IMR-90 (cell line): ENCODE measurements at regions not wholly inside any gene's neighbourhood (a gene's known extent, or its start where the extent isn't known, plus 50 kb on each side); places are given as distances from the start of the nearest gene placed in this dataset.

Experiments used
- ATAC-seq: fragments of 200-7000 bp; cut with Tn5 transposase; 2 replicates; pipeline ENCODE4 v1.9.1; 2020; ENCODE audit warnings: low read depth, mild to moderate bottlenecking, moderate library complexity
- BruUV-seq: library from RNA; stranded (reverse); fragments of 400-500 nt; replicated peaks from 2 replicates; lab custom pipeline; 2021; lab: Mats Ljungman, UMichigan
- CTCF ChIA-PET: fragments of 300-600 bp; formaldehyde crosslinking; extraction: SDS; loops from one replicate; lab custom pipeline; 2021; ENCODE audit warnings: antibody characterized with exemption; lab: Yijun Ruan, JAX
- POLR2A ChIA-PET: fragments of 300-600 bp; sonication (Branson Sonifier 250); formaldehyde crosslinking; loops from one replicate; lab custom pipeline; 2022; ENCODE audit warnings: antibody characterized with exemption; ENCODE audit not compliant: unreplicated experiment; lab: Charles Lee
- DNase-seq: peaks from one replicate; pipeline ENCODE4 v3.0.0; 2013
- H2AFZ ChIP-seq: replicated peaks from 2 replicates; pipeline ENCODE3; 2013; ENCODE audit warnings: low read length, mild to moderate bottlenecking; ENCODE audit not compliant: poor library complexity
- H2AK5ac ChIP-seq: 2 replicates; pipeline ENCODE4 v1.6.1; 2013; ENCODE audit warnings: low read depth, low read length, inconsistent platforms
- H2AK9ac ChIP-seq: replicated peaks from 2 replicates; pipeline ENCODE3; 2013; ENCODE audit warnings: mild to moderate bottlenecking, low read depth, low read length, moderate library complexity; ENCODE audit not compliant: poor library complexity
- H2BK120ac ChIP-seq: 2 replicates; pipeline ENCODE4 v1.6.1; 2013; ENCODE audit warnings: low read depth, low read length, inconsistent platforms
- H2BK15ac ChIP-seq: 3 replicates; pipeline ENCODE4 v1.6.1; 2013; ENCODE audit warnings: low read depth, low read length, inconsistent platforms
- H2BK20ac ChIP-seq: 2 replicates; pipeline ENCODE4 v1.6.1; 2013; ENCODE audit warnings: low read depth, mild to moderate bottlenecking, inconsistent platforms, low read length, moderate library complexity
- H2BK5ac ChIP-seq: 2 replicates; pipeline ENCODE4 v1.6.1; 2013; ENCODE audit warnings: mild to moderate bottlenecking, low read depth, low read length, inconsistent platforms; ENCODE audit not compliant: poor library complexity, severe bottlenecking
- H3K14ac ChIP-seq: replicated peaks from 2 replicates; pipeline ENCODE4 v1.6.1; 2013; ENCODE audit warnings: low read depth, low read length, inconsistent platforms
- H3K18ac ChIP-seq: 2 replicates; pipeline ENCODE4 v1.6.1; 2013; ENCODE audit warnings: low read depth, low read length, control low read depth
- H3K23ac ChIP-seq: 2 replicates; pipeline ENCODE4 v1.6.1; 2013; ENCODE audit warnings: low read depth, low read length, inconsistent platforms
- H3K27ac ChIP-seq: 2 replicates; pipeline ENCODE4 v1.5.1; 2013; ENCODE audit warnings: mild to moderate bottlenecking, control low read depth, low read length; ENCODE audit not compliant: insufficient read depth
- H3K27me3 ChIP-seq: 2 replicates; pipeline ENCODE4 v1.6.1; 2013; ENCODE audit warnings: low read length; ENCODE audit not compliant: control insufficient read depth, insufficient read depth
- H3K36me3 ChIP-seq: 2 replicates; pipeline ENCODE4 v1.6.1; 2013; ENCODE audit warnings: low read length, mixed read lengths; ENCODE audit not compliant: control insufficient read depth, insufficient read depth
- H3K4ac ChIP-seq: 2 replicates; pipeline ENCODE4 v1.6.1; 2013; ENCODE audit warnings: low read depth, low read length, inconsistent platforms
- H3K4me1 ChIP-seq: 2 replicates; pipeline ENCODE4 v1.6.1; 2013; ENCODE audit warnings: low read length, mixed read lengths; ENCODE audit not compliant: control insufficient read depth, insufficient read depth
- H3K4me2 ChIP-seq: 2 replicates; pipeline ENCODE4 v1.6.1; 2013; ENCODE audit warnings: low read depth, mild to moderate bottlenecking, control low read depth, low read length, moderate library complexity
- H3K4me3 ChIP-seq: 2 replicates; pipeline ENCODE4 v1.5.1; 2013; ENCODE audit warnings: low read depth, mild to moderate bottlenecking, control low read depth, low read length, moderate library complexity; ENCODE audit not compliant: insufficient read depth
- H3K56ac ChIP-seq: 2 replicates; pipeline ENCODE4 v1.6.1; 2013; ENCODE audit warnings: low read length, inconsistent platforms; ENCODE audit not compliant: insufficient read depth; ENCODE audit errors: extremely low read depth
- H3K79me1 ChIP-seq, 2 experiments: 2 replicates each; pipeline ENCODE4 v1.6.1; 2013; ENCODE audit warnings: low read length in 2 of 2, inconsistent platforms in 1 of 2, low read depth in 1 of 2
- H3K9ac ChIP-seq: 2 replicates; pipeline ENCODE4 v1.6.1; 2013; ENCODE audit warnings: low read depth, low read length, control low read depth
- H3K9me1 ChIP-seq: 2 replicates; pipeline ENCODE4 v1.6.1; 2013; ENCODE audit warnings: low read length, inconsistent platforms; ENCODE audit not compliant: insufficient read depth
- H3K9me3 ChIP-seq: 2 replicates; pipeline ENCODE4 v1.6.1; 2013; ENCODE audit warnings: low read length; ENCODE audit not compliant: control insufficient read depth, insufficient read depth
- H4K20me1 ChIP-seq: 2 replicates; pipeline ENCODE4 v1.6.1; 2013; ENCODE audit warnings: low read length, inconsistent platforms; ENCODE audit not compliant: insufficient read depth
- H4K5ac ChIP-seq: 2 replicates; pipeline ENCODE4 v1.6.1; 2013; ENCODE audit warnings: mild to moderate bottlenecking, low read depth, low read length, control low read depth
- H4K8ac ChIP-seq, 2 experiments: 2 replicates each; pipeline ENCODE4 v1.6.1; 2013; ENCODE audit warnings: low read depth in 2 of 2, low read length in 2 of 2, control low read depth in 1 of 2, inconsistent platforms in 1 of 2
- H4K91ac ChIP-seq: 2 replicates; pipeline ENCODE4 v1.6.1; 2013; ENCODE audit warnings: low read depth, low read length, inconsistent platforms; ENCODE audit not compliant: insufficient read depth
- BHLHE40 ChIP-seq: fragments of 150-350 bp; IDR thresholded peaks from 2 replicates; pipeline ENCODE4 v1.6.1; 2016; ENCODE audit warnings: mild to moderate bottlenecking, low read depth, low read length
- CHD1 ChIP-seq: IDR thresholded peaks from 2 replicates; pipeline ENCODE4 v1.6.1; 2012; ENCODE audit warnings: low read depth, low read length, improper control_type of control experiment
- CTCF ChIP-seq: conservative IDR thresholded peaks from 2 replicates; pipeline ENCODE4 v1.5.1; 2012; ENCODE audit warnings: mild to moderate bottlenecking, low read depth, low read length, improper control_type of control experiment
- FOS ChIP-seq: fragments of 150-350 bp; IDR thresholded peaks from 2 replicates; pipeline ENCODE4 v1.6.1; 2016; ENCODE audit warnings: low read depth, low read length
- MAFK ChIP-seq: IDR thresholded peaks from 2 replicates; pipeline ENCODE4 v1.6.1; 2012; ENCODE audit warnings: low read depth, low read length, improper control_type of control experiment
- MAZ ChIP-seq: IDR thresholded peaks from 2 replicates; pipeline ENCODE4 v1.6.1; 2012; ENCODE audit warnings: low read depth, mild to moderate bottlenecking, low read length, improper control_type of control experiment, moderate library complexity, borderline replicate concordance
- NFE2L2 ChIP-seq: fragments of 150-350 bp; IDR thresholded peaks from 2 replicates; pipeline ENCODE4 v1.6.1; 2016; ENCODE audit warnings: low read depth, mild to moderate bottlenecking, low read length
- POLR2A ChIP-seq: IDR thresholded peaks from 2 replicates; pipeline ENCODE4 v1.6.1; 2012; ENCODE audit warnings: mild to moderate bottlenecking, low read depth, low read length
- RAD21 ChIP-seq: IDR thresholded peaks from 2 replicates; pipeline ENCODE4 v1.6.1; 2012; ENCODE audit warnings: low read length, improper control_type of control experiment
- RFX5 ChIP-seq: IDR thresholded peaks from 2 replicates; pipeline ENCODE4 v1.8.0; 2012; ENCODE audit warnings: low read depth, mild to moderate bottlenecking, low read length, moderate library complexity
- SMC3 ChIP-seq: fragments of 150-350 bp; IDR thresholded peaks from 2 replicates; pipeline ENCODE4 v1.6.1; 2016; ENCODE audit warnings: low read depth, mild to moderate bottlenecking, antibody characterized with exemption, low read length, moderate library complexity
- USF2 ChIP-seq: fragments of 150-350 bp; IDR thresholded peaks from 2 replicates; pipeline ENCODE4 v1.6.1; 2017; ENCODE audit warnings: mild to moderate bottlenecking, antibody characterized with exemption, low read length, low read depth
- WGBS, 2 experiments: methylation state at CpG; one replicate each; pipeline versions ENCODE4 v1.1.5 to v1.1.7; 2013; ENCODE audit warnings: missing lambda C conversion rate in 2 of 2; ENCODE audit not compliant: insufficient read length in 1 of 2; ENCODE audit errors: extremely low coverage in 2 of 2; 5-methylcytosine and 5-hydroxymethylcytosine counted together
- dilution Hi-C: fragments of 300-500 bp; cut with HindIII; formaldehyde crosslinking; loops from one replicate; pipeline ENCODE4 v1.14.3; 2018; ENCODE audit warnings: low sequenced_read_pairs; ENCODE audit not compliant: unreplicated experiment
- in situ Hi-C: fragments of 300-500 bp; cut with MboI; formaldehyde crosslinking; loops from 3 replicates; pipeline ENCODE4 v1.14.3; 2019; ENCODE audit warnings: low sequenced_read_pairs, inconsistent platforms, mixed read lengths
- intact Hi-C: fragments of 100-400 bp; cut with micrococcal nuclease; formaldehyde crosslinking; loops from 2 replicates; pipeline ENCODE4 v1.10.0; 2022

- Histone ChIP-seq H2AK9ac (no peak overlapping the region), H3K4ac (no peak overlapping the region), H3K4me2 (no peak overlapping the region), H3K4me3 (no peak overlapping the region), H2BK15ac (no peak overlapping the region), H4K20me1 (no peaks in the 10 kb centered on the region), H4K8ac (no peak overlapping the region), H3K27ac (no peak overlapping the region), H4K5ac (no peak overlapping the region), H3K79me1 (no peaks in the 10 kb centered on the region), H3K4me1 (no peaks in the 10 kb centered on the region), H3K9me1 (no peaks in the 10 kb centered on the region), H2AFZ (no peak overlapping the region), H2BK20ac (no peak overlapping the region), H3K27me3 (no peaks in the 10 kb centered on the region), H2AK5ac (no peak overlapping the region), H2BK120ac (no peak overlapping the region), H3K9ac (no peak overlapping the region), H2BK5ac (no peak overlapping the region), H3K9me3 (peaks cover 3% of the 10 kb centered on the region), H3K23ac (no peak overlapping the region), H4K91ac (no peak overlapping the region), H3K14ac (no peak overlapping the region), H3K36me3 (no peaks in the 10 kb centered on the region), H3K18ac (no peak overlapping the region), H3K56ac (no peak overlapping the region)
- in situ Hi-C loops: no loop called here
- dilution Hi-C loops: no loop called here
- TF ChIP-seq RAD21 (no peak), CHD1 (no peak), POLR2A (no peak), MAZ (no peak), SMC3 (no peak), MAFK (no peak), CTCF (no peak), RFX5 (no peak), FOS (no peak), NFE2L2 (no peak), USF2 (no peak), BHLHE40 (no peak)
- WGBS, 2 experiments: no CpG with 5 or more reads among the region's 3 CpGs
- intact Hi-C loops: no loop called here
- ChIA-PET POLR2A (no interaction called here), CTCF (no interaction called here)
- BruUV-seq: no TSS peak
- no peak for DNase-seq
- ATAC-seq: no peak
These were observed 966.6 kb upstream of the SLIT2 start for GRCh38 chr4:19285146-19285545.
